GM12878 (cell line): ENCODE measurements at regions not wholly inside any gene's neighbourhood (a gene's known extent, or its start where the extent isn't known, plus 50 kb on each side); places are given as distances from the start of the nearest gene placed in this dataset.

Experiments used
- CBX5 ChIP-seq: sonication (generic); IDR thresholded peaks from 2 replicates; pipeline ENCODE4 v1.6.1; 2016; ENCODE audit warnings: low read depth, moderate library complexity, mild to moderate bottlenecking, inconsistent platforms
- CREB1 ChIP-seq: IDR thresholded peaks from 2 replicates; pipeline ENCODE4 v1.6.1; 2012; ENCODE audit warnings: low read depth, mild to moderate bottlenecking, inconsistent platforms
- CTCF ChIP-seq, 3 experiments: IDR thresholded peaks in 2 of 3; conservative IDR thresholded peaks in 1 of 3; 2 replicates each; pipeline ENCODE4 v1.5.1; 2011; ENCODE audit warnings: low read depth in 3 of 3, low read length in 3 of 3, mild to moderate bottlenecking in 3 of 3, control low read depth in 2 of 3, moderate library complexity in 2 of 3, inconsistent platforms in 1 of 3, mixed read lengths in 1 of 3; ENCODE audit not compliant: control insufficient read depth in 2 of 3, insufficient read depth in 1 of 3; ENCODE audit errors: extremely low read depth in 1 of 3
- HDAC6 ChIP-seq: fragments of 200-600 bp; sonication (generic); IDR thresholded peaks from one replicate; pipeline ENCODE4 v1.8.0; 2017; ENCODE audit warnings: antibody characterized with exemption; ENCODE audit not compliant: unreplicated experiment
- NFYB ChIP-seq: IDR thresholded peaks from 2 replicates; pipeline ENCODE4 v1.6.1; 2011; ENCODE audit warnings: low read depth, mild to moderate bottlenecking, low read length, improper control_type of control experiment, moderate library complexity; ENCODE audit not compliant: insufficient read depth
- REST ChIP-seq: IDR thresholded peaks from 2 replicates; pipeline ENCODE4 v1.6.1; 2012; ENCODE audit warnings: mild to moderate bottlenecking, low read depth, low read length
- SIX5 ChIP-seq: IDR thresholded peaks from 2 replicates; pipeline ENCODE4 v1.6.1; 2011; ENCODE audit warnings: mild to moderate bottlenecking, low read depth, low read length, moderate library complexity; ENCODE audit not compliant: severe bottlenecking
- SMAD1 ChIP-seq: fragments of 450-650 bp; IDR thresholded peaks from 2 replicates; pipeline ENCODE4 v1.6.1; 2018; ENCODE audit warnings: mild to moderate bottlenecking, low read depth; ENCODE audit not compliant: partially characterized antibody
- SUPT20H ChIP-seq: IDR thresholded peaks from 2 replicates; pipeline ENCODE4 v1.6.1; 2011; ENCODE audit warnings: low read depth, mild to moderate bottlenecking, low read length, moderate library complexity, borderline replicate concordance; ENCODE audit not compliant: control insufficient read depth
- USF2 ChIP-seq: IDR thresholded peaks from 2 replicates; pipeline ENCODE4 v1.6.1; 2011; ENCODE audit warnings: low read depth, low read length, improper control_type of control experiment, borderline replicate concordance
- YY1 ChIP-seq: IDR thresholded peaks from 2 replicates; pipeline ENCODE4 v1.6.1; 2011; ENCODE audit warnings: low read depth, mild to moderate bottlenecking, low read length

- TF ChIP-seq SIX5 (no peak), REST (no peak), USF2 (no peak), CTCF (IDR thresholded peaks at IDR 0.05 in 2 of 3, conservative IDR thresholded peaks at IDR 0.05 in 1 of 3; ENCODE audit: control insufficient read depth in 2 of 3, extremely low read depth in 1 of 3, insufficient read depth in 1 of 3, low read depth in 3 of 3, low read length in 3 of 3) (no peak), NFYB (no peak), CREB1 (no peak), SMAD1 (no peak), HDAC6 (no peak), YY1 (no peak), SUPT20H (no peak), CBX5 (no peak)
Observed at GRCh38 chr2:173653432-173653805, 298.7 kb downstream of the CDCA7 start.
